K562 (cell line): ENCODE measurements at regions not wholly inside any gene's neighbourhood (a gene's known extent, or its start where the extent isn't known, plus 50 kb on each side); places are given as distances from the start of the nearest gene placed in this dataset.

Source experiments
- ATAC-seq: fragments of 200-7000 bp; cut with Tn5 transposase; 3 replicates; pipeline ENCODE4 v1.9.1; 2020; ENCODE audit warnings: moderate library complexity
- BruUV-seq: library from RNA; stranded (reverse); fragments of 400-500 nt; replicated peaks from 2 replicates; lab custom pipeline; 2021; lab: Mats Ljungman, UMichigan
- CTCF ChIA-PET: fragments of 300-600 bp; formaldehyde crosslinking; extraction: SDS; loops from one replicate; lab custom pipeline; 2021; ENCODE audit warnings: low intra/inter-chr PET ratio; lab: Yijun Ruan, JAX
- POLR2A ChIA-PET: fragments of 300-600, 350-650 bp; sonication (Branson Sonifier 250); formaldehyde crosslinking; extraction: SDS; loops from one replicate; lab custom pipeline; 2021; ENCODE audit warnings: antibody characterized with exemption, inconsistent platforms; lab: Yijun Ruan, JAX
- DNase-seq, 4 experiments: peaks; one replicate each; pipeline versions ENCODE4 v3.0.0 to v3.0.0-alpha.2; 2011 to 2018; ENCODE audit warnings: low spot score in 3 of 4, mixed read lengths in 3 of 4; ENCODE audit errors: extremely low read depth in 1 of 4
- FAIRE-seq: peaks from 2 replicates; lab custom pipeline; 2011; peaks lifted over from hg19 to GRCh38; lab: Jason Lieb, UNC
- H2AFZ ChIP-seq: 2 replicates; pipeline ENCODE4 v1.6.0; 2011; ENCODE audit warnings: low read depth, low read length, control low read depth, inconsistent platforms
- H3K27ac ChIP-seq: fragments of 200-600 bp; 3 replicates; pipeline ENCODE4 v1.8.0; 2011; ENCODE audit warnings: low read depth, mild to moderate bottlenecking, control low read depth, inconsistent platforms, low read length, moderate library complexity, mixed read lengths; ENCODE audit errors: extremely low read depth
- H3K27me3 ChIP-seq, 2 experiments: fragments of 300-600 bp in 1 of 2; 2 replicates in 1 of 2; 3 replicates in 1 of 2; pipeline versions ENCODE4 v1.6.0 to v1.8.0; 2011; ENCODE audit warnings: inconsistent platforms in 2 of 2, low read length in 2 of 2, mild to moderate bottlenecking in 1 of 2, mixed read lengths in 1 of 2, moderate library complexity in 1 of 2; ENCODE audit not compliant: control insufficient read depth in 2 of 2, insufficient read depth in 2 of 2
- H3K36me3 ChIP-seq: fragments of 300-600 bp; 3 replicates; pipeline ENCODE4 v1.8.0; 2011; ENCODE audit warnings: mild to moderate bottlenecking, low read length, inconsistent platforms; ENCODE audit not compliant: control insufficient read depth, insufficient read depth
- H3K4me1 ChIP-seq, 2 experiments: fragments of 200-600 bp in 1 of 2; replicated peaks in 1 of 2; 2 replicates in 1 of 2; 3 replicates in 1 of 2; pipeline versions ENCODE4 v1.5.1 to v1.8.0; 2011; ENCODE audit warnings: inconsistent platforms in 2 of 2, low read length in 2 of 2, mild to moderate bottlenecking in 1 of 2, mixed read lengths in 1 of 2, moderate library complexity in 1 of 2; ENCODE audit not compliant: control insufficient read depth in 2 of 2, insufficient read depth in 2 of 2
- H3K4me2 ChIP-seq: 2 replicates; pipeline ENCODE4 v1.6.1; 2011; ENCODE audit warnings: low read length, control low read depth, inconsistent platforms, mixed read lengths; ENCODE audit not compliant: insufficient read depth
- H3K4me3 ChIP-seq: fragments of 200-600 bp; sonication (generic), shearing (Covaris generic); 2 replicates; pipeline ENCODE4 v1.5.1; 2016; ENCODE audit warnings: control low read depth, inconsistent platforms
- H3K79me2 ChIP-seq: fragments of 200-600 bp; 3 replicates; pipeline ENCODE4 v1.8.0; 2011; ENCODE audit warnings: low read length, inconsistent platforms; ENCODE audit not compliant: control insufficient read depth, insufficient read depth
- H3K9ac ChIP-seq, 2 experiments: 2 replicates each; pipeline versions ENCODE4 v1.6.0 to v1.6.1; 2011; ENCODE audit warnings: low read depth in 2 of 2, low read length in 2 of 2, control low read depth in 1 of 2, inconsistent platforms in 1 of 2, mild to moderate bottlenecking in 1 of 2, mixed read lengths in 1 of 2; ENCODE audit not compliant: insufficient read depth in 1 of 2
- H3K9me1 ChIP-seq: one replicate; pipeline ENCODE4 v1.6.0; 2011; ENCODE audit warnings: inconsistent platforms, mild to moderate bottlenecking, low read length, moderate library complexity; ENCODE audit not compliant: control insufficient read depth, insufficient read depth
- H3K9me3 ChIP-seq: replicated peaks from 2 replicates; pipeline ENCODE4 v1.5.1; 2011; ENCODE audit warnings: low read depth, low read length, inconsistent platforms; ENCODE audit not compliant: control insufficient read depth, insufficient read depth
- H4K20me1 ChIP-seq: replicated peaks from 2 replicates; pipeline ENCODE4 v1.6.1; 2011; ENCODE audit warnings: low read length, inconsistent platforms, mixed read lengths; ENCODE audit not compliant: control insufficient read depth, insufficient read depth
- MAFK ChIP-seq: IDR thresholded peaks from 2 replicates; pipeline ENCODE4 v1.6.1; 2011; ENCODE audit warnings: low read length, improper control_type of control experiment
- NCOA1 ChIP-seq: fragments of 450-650 bp; IDR thresholded peaks from 2 replicates; pipeline ENCODE4 v1.6.1; 2016; ENCODE audit warnings: low read depth
- NFIC ChIP-seq: fragments of 450-650 bp; IDR thresholded peaks from 2 replicates; pipeline ENCODE4 v1.6.1; 2017; ENCODE audit warnings: mild to moderate bottlenecking, inconsistent platforms
- POLR2AphosphoS5 ChIP-seq: IDR thresholded peaks from 2 replicates; pipeline ENCODE4 v1.6.1; 2011; ENCODE audit warnings: mild to moderate bottlenecking, low read depth, low read length, moderate library complexity; ENCODE audit not compliant: control insufficient read depth, insufficient read depth
- ZFP36 ChIP-seq: fragments of 150-350 bp; IDR thresholded peaks from 2 replicates; pipeline ENCODE4 v1.6.1; 2018; ENCODE audit warnings: low read length, low read depth; ENCODE audit not compliant: partially characterized antibody
- ZNF134 ChIP-seq: fragments of 250-450 bp; sonication (Bioruptor Pico); conservative IDR thresholded peaks from 2 replicates; pipeline ENCODE4 v1.4.0; 2020
- ZNF778 ChIP-seq: fragments of 450-650 bp; formaldehyde crosslinking; IDR thresholded peaks from 2 replicates; pipeline ENCODE4 v1.4.0; 2020; ENCODE audit warnings: mild to moderate bottlenecking, moderate library complexity
- WGBS: fragments of 100-300 bp; shearing (Covaris generic); methylation state at CpG from one replicate; pipeline ENCODE4 v1.1.6; 2016; ENCODE audit warnings: low coverage, mixed read lengths; ENCODE audit not compliant: insufficient coverage; ENCODE audit errors: missing lambda C conversion rate; 5-methylcytosine and 5-hydroxymethylcytosine counted together
- in situ Hi-C: fragments of 300-500 bp; cut with MboI; formaldehyde crosslinking; loops from 4 replicates; pipeline ENCODE4 v1.15.0; 2018; ENCODE audit warnings: inconsistent platforms, mixed read lengths
- intact Hi-C: fragments of 100-400 bp; cut with micrococcal nuclease; formaldehyde crosslinking; loops from 2 replicates; pipeline ENCODE4 v1.14.2; 2022
- TF ChIP-seq, protein P1 (sequence below): sonication (generic); formaldehyde crosslinking; IDR thresholded peaks from 2 replicates; pipeline ENCODE4 v1.8.0; 2022; ENCODE audit warnings: mild to moderate bottlenecking, missing genetic modification reagents
- TF ChIP-seq, protein P2 (sequence below): sonication (generic); formaldehyde crosslinking; IDR thresholded peaks from 2 replicates; pipeline ENCODE4 v1.8.1; 2023; ENCODE audit warnings: mild to moderate bottlenecking, missing genetic modification reagents
- TF ChIP-seq, protein P3 (sequence below): fragments of 200-800 bp; sonication (Bioruptor generic); IDR thresholded peaks from 2 replicates; pipeline ENCODE4 v1.6.1; 2017; ENCODE audit warnings: missing genetic modification characterization, missing compliant biosample characterization
- TF ChIP-seq, protein P4 (sequence below): fragments of 200-800 bp; sonication (Bioruptor generic); IDR thresholded peaks from 2 replicates; pipeline ENCODE4 v1.6.1; 2016; ENCODE audit warnings: missing genetic modification characterization, missing compliant biosample characterization

DNA sequence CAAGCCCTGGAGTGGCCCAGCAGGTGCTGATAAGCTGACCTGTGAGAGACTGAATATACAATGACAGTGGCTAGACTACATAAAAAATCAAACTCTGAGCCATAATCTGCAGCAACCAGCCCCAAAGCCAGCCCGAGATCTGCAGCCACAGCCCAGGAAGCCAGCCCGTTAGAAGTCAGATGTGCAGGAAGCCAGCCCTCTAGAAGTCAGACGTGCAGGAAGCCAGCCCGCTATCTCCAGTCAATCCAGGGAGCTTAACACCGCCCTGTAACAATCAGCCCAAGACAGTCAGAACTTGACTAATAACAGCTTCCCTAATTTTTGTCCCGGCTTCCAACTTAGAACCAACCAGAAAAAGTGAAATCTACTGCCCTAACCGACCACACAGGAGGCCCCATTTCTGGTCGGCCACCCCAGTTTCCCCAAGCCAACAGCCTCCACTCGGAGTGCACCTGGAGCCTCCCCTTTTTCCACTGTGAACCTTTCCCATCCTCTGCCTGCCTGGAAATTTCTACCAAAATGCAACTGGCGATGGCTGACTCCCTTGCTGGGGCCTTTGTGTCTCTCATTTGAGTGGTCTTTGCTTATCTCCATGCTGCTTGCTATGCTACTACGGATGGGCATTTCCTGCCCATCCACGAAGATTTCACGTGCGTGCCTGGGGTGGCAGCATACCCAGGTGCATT lies 769.3 kb downstream of the KCNJ18 start (continued):
- peak; percentile 30; the same call in 1 of the 2 replicates for TF ChIP-seq POLR2AphosphoS5

DNA sequence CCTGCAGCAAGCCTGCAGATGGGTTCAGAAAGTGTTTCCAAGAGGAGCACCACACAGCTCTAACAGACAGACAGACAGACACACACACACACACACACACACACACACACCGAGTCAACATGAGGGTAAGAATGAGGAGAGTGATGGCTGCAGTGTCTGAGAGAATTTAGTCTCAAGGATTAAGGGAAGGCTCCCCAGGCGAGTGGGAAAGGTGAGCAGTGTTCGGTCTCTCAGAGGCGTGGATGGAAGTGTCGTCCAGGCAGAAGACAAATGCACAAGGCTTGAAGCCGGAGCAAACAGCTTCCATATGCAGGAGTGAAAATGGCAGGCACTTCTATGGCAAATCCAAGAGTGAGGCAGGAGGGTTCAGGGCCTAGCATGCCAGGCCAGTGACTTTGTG lies 770.1 kb downstream of the KCNJ18 start:
- ATAC-seq (no peak), FAIRE-seq (no peak), DNase-seq (no peak)
- in situ Hi-C loops (no loop called here), intact Hi-C loops (no loop called here)
- H3K27ac ChIP-seq = no peak overlapping the region
- H4K20me1 ChIP-seq = no peaks in the 10 kb centered on the region
- no peak overlapping the region for H3K9ac ChIP-seq
- H3K9me1 ChIP-seq = no peaks in the 10 kb centered on the region
- no peak overlapping the region for H3K4me3 ChIP-seq
- H3K4me1 ChIP-seq = no peaks in the 10 kb centered on the region; a peak in 2 of 5 replicates
- 9% methylated on average over 4 of the region's 6 CpGs for WGBS
- no peaks in the 10 kb centered on the region for H3K79me2 ChIP-seq
- H2AFZ ChIP-seq = no peak overlapping the region
- no peaks in the 10 kb centered on the region for H3K9me3 ChIP-seq
- ChIA-PET CTCF (no interaction called here), POLR2A (no interaction called here)
- no peaks in the 10 kb centered on the region for H3K36me3 ChIP-seq
- no peak overlapping the region for H3K4me2 ChIP-seq
- no TSS peak for BruUV-seq
- H3K27me3 ChIP-seq = peaks cover 0 to 9% of the 10 kb centered on the region in 2 experiments; a peak in 1 of 5 replicates
- TF ChIP-seq, protein P1, sequence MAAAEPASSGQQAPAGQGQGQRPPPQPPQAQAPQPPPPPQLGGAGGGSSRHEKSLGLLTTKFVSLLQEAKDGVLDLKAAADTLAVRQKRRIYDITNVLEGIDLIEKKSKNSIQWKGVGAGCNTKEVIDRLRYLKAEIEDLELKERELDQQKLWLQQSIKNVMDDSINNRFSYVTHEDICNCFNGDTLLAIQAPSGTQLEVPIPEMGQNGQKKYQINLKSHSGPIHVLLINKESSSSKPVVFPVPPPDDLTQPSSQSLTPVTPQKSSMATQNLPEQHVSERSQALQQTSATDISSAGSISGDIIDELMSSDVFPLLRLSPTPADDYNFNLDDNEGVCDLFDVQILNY (CRISPR knock-in tag) = no peak
- TF ChIP-seq, protein P2, sequence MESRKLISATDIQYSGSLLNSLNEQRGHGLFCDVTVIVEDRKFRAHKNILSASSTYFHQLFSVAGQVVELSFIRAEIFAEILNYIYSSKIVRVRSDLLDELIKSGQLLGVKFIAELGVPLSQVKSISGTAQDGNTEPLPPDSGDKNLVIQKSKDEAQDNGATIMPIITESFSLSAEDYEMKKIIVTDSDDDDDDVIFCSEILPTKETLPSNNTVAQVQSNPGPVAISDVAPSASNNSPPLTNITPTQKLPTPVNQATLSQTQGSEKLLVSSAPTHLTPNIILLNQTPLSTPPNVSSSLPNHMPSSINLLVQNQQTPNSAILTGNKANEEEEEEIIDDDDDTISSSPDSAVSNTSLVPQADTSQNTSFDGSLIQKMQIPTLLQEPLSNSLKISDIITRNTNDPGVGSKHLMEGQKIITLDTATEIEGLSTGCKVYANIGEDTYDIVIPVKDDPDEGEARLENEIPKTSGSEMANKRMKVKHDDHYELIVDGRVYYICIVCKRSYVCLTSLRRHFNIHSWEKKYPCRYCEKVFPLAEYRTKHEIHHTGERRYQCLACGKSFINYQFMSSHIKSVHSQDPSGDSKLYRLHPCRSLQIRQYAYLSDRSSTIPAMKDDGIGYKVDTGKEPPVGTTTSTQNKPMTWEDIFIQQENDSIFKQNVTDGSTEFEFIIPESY = no peak
- TF ChIP-seq ZFP36 = no peak
- TF ChIP-seq ZNF778 (CRISPR knock-in tag) = no peak
- TF ChIP-seq, protein P3, sequence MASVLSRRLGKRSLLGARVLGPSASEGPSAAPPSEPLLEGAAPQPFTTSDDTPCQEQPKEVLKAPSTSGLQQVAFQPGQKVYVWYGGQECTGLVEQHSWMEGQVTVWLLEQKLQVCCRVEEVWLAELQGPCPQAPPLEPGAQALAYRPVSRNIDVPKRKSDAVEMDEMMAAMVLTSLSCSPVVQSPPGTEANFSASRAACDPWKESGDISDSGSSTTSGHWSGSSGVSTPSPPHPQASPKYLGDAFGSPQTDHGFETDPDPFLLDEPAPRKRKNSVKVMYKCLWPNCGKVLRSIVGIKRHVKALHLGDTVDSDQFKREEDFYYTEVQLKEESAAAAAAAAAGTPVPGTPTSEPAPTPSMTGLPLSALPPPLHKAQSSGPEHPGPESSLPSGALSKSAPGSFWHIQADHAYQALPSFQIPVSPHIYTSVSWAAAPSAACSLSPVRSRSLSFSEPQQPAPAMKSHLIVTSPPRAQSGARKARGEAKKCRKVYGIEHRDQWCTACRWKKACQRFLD (CRISPR knock-in tag) = no peak
- no peak for TF ChIP-seq MAFK
- no peak for TF ChIP-seq ZNF134
- TF ChIP-seq NFIC = no peak
- no peak for TF ChIP-seq NCOA1
- TF ChIP-seq, protein P4, sequence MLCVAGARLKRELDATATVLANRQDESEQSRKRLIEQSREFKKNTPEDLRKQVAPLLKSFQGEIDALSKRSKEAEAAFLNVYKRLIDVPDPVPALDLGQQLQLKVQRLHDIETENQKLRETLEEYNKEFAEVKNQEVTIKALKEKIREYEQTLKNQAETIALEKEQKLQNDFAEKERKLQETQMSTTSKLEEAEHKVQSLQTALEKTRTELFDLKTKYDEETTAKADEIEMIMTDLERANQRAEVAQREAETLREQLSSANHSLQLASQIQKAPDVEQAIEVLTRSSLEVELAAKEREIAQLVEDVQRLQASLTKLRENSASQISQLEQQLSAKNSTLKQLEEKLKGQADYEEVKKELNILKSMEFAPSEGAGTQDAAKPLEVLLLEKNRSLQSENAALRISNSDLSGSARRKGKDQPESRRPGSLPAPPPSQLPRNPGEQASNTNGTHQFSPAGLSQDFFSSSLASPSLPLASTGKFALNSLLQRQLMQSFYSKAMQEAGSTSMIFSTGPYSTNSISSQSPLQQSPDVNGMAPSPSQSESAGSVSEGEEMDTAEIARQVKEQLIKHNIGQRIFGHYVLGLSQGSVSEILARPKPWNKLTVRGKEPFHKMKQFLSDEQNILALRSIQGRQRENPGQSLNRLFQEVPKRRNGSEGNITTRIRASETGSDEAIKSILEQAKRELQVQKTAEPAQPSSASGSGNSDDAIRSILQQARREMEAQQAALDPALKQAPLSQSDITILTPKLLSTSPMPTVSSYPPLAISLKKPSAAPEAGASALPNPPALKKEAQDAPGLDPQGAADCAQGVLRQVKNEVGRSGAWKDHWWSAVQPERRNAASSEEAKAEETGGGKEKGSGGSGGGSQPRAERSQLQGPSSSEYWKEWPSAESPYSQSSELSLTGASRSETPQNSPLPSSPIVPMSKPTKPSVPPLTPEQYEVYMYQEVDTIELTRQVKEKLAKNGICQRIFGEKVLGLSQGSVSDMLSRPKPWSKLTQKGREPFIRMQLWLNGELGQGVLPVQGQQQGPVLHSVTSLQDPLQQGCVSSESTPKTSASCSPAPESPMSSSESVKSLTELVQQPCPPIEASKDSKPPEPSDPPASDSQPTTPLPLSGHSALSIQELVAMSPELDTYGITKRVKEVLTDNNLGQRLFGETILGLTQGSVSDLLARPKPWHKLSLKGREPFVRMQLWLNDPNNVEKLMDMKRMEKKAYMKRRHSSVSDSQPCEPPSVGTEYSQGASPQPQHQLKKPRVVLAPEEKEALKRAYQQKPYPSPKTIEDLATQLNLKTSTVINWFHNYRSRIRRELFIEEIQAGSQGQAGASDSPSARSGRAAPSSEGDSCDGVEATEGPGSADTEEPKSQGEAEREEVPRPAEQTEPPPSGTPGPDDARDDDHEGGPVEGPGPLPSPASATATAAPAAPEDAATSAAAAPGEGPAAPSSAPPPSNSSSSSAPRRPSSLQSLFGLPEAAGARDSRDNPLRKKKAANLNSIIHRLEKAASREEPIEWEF = no peak
